ENCODE measurements at regions not wholly inside any gene's neighbourhood (a gene's known extent, or its start where the extent isn't known, plus 50 kb on each side); places are given as distances from the start of the nearest gene placed in this dataset.
A peak's percentile ranks its signal among the peaks of the same experiment; 100 is the strongest.
"Not testable (repeated sequence)": the region's sequence is repeated elsewhere in the genome, so short reads cannot be mapped to it uniquely, and the experiment has no call there.

DNA sequence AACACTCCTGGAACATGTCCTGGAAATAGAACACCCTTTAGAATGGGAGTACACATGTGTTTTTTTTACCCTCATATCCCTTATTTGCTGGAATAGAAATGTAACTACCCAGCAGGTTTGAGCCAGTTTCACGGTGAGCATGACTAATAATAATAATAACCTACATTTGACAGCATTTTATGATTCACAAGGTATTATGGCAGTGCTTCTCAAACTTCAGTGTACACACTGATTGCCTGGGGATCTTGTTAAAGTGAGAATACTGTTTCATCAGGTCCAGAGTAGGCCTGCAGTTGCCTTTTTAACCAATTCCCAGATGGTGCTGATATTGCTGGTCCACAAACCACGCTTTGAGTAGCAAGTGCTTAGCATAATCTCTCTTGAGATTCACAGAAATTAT lies 63.9 kb downstream of the NFKBIZ start:
- TF ChIP-seq POLR2AphosphoS5 (IDR thresholded peaks at IDR 0.05; ENCODE audit: insufficient read depth in 1 of 2, low read depth in 1 of 2) (peak in 1 of 2 donors; percentile 67), POLR2A (IDR thresholded peaks at IDR 0.05) (no peak)
- Histone ChIP-seq H3K27ac (no peak overlapping the region), H3K4me3 (no peak overlapping the region), H3K27me3 (no peaks in the 10 kb centered on the region), H3K4me1 (no peaks in the 10 kb centered on the region), H3K36me3 (no peaks in the 10 kb centered on the region), H3K9me3 (no peaks in the 10 kb centered on the region)
- intact Hi-C loops (cut with DNase I), result no loop called here
- no peak for DNase-seq (ENCODE audit: extremely low spot score in 2 of 2)

DNA sequence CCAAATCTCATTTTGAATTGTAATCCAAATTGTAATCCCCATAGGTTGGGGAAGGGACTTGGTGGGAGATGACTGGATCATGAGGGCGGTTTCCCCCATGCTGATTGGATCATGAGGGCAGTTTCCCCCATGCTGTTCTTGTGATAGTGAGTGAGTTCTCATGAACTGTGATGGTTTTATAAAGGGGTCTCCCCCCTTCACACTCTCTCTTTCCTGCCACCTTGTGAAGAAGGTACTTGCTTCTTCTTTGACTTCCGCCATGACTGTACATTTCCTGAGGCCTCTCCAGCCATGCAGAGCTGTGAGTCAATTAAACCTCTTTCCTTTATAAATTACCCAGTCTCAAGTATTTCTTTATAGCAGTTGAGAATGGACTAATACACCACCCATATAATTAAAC lies 68.4 kb downstream of the NFKBIZ start:
- H3K4me1 ChIP-seq; DNase-seq (ENCODE audit: extremely low spot score in 2 of 2); H3K4me3 ChIP-seq; intact Hi-C loops (cut with DNase I); H3K27ac ChIP-seq; H3K27me3 ChIP-seq; H3K36me3 ChIP-seq; H3K9me3 ChIP-seq: not testable (repeated sequence)

DNA sequence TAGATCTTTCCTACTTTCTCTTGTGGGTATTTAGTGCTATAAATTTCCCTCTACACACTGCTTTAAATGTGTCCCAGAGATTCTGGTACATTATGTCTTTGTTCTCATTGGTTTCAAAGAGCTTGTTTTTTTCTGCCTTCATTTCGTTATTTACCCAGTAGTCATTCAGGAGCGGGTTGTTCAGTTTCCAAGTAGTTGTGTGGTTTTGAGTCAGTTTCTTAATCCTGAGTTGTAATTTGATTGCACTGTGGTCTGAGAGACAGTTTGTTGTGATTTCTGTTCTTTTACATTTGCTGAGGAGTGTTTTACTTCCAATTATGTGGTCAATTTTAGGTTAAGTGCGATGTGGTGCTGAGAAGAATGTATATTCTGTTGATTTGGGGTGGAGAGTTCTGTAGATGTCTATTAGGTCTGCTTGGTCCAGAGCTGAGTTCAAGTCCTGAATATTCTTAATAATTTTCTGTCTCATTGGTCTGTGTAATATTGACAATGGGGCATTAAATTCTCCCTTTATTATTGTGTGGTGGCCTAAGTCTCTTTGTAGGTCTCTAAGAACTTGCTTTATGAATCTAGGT lies 72.9 kb downstream of the NFKBIZ start:
- H3K9me3 ChIP-seq; H3K36me3 ChIP-seq; H3K4me3 ChIP-seq; DNase-seq (ENCODE audit: extremely low spot score in 2 of 2); intact Hi-C loops (cut with DNase I); H3K4me1 ChIP-seq; H3K27ac ChIP-seq; H3K27me3 ChIP-seq: not testable (repeated sequence)

DNA sequence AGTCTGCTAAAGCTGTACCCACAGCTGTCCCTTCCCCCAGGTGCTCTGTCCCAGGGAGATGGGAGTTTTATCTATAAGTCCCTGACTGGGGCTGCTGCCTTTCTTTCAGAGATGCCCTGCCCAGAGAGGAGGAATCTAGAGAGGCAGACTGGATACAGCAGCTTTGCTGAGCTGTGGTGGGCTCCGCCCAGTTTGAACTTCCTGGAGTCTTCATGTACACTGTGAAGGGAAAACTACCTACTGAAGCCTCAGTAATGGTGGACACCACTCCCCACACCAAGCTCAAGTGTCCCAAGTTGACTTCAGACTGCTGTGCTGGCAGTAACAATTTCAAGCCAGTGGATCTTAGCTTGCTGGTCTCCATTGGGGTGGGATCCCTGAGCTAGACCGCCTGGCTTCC lies 75.3 kb downstream of the NFKBIZ start:
- H3K27me3 ChIP-seq; intact Hi-C loops (cut with DNase I); H3K9me3 ChIP-seq; H3K4me1 ChIP-seq; H3K27ac ChIP-seq; H3K4me3 ChIP-seq; H3K36me3 ChIP-seq; DNase-seq (ENCODE audit: extremely low spot score in 2 of 2): not testable (repeated sequence)

DNA sequence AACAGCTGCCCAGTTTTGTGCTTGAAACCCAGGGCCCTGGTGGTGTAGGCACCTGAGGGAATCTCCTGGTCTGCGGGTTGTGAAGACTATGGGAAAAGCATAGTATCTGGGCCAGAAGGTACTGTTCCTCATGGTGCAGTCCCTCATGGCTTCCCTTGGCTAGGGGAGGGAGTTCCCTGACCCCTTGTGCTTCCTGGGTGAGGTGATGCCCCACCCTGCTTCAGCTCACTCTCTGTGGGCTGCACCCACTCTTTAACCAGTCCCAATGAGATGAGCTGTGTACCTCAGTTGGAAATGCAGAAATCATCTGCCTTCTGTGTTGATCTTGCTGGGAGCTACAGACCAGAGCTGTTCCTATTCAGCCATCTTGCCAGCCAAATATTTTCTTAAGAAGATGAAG lies 75.8 kb downstream of the NFKBIZ start:
- H3K36me3 ChIP-seq; DNase-seq (ENCODE audit: extremely low spot score in 2 of 2); H3K4me3 ChIP-seq; intact Hi-C loops (cut with DNase I); H3K27me3 ChIP-seq; H3K27ac ChIP-seq; H3K4me1 ChIP-seq; H3K9me3 ChIP-seq: not testable (repeated sequence)

DNA sequence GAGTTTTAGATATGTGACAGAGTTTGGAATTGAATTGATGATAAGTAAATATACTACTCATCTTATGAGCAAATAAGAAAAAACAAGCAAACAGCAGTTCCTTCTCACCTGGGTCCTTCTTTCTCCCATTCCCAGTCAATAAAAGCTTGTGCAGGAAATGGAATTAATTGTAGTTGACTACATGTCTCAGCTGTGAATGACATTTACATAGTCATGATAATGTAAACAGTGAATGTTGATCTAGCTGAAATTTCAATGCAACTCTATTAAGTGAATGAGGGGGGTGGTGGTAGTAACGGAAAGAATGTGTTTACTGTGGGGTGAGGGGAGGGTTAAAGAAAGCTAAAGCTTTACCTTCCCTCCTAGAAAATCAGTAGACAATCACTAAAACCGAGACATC lies 76.2 kb downstream of the NFKBIZ start:
- intact Hi-C loops (cut with DNase I), result no loop called here
- H3K9me3 ChIP-seq, result no peaks in the 10 kb centered on the region
- no peak overlapping the region for H3K27ac ChIP-seq
- no peak for TF ChIP-seq POLR2AphosphoS5 (IDR thresholded peaks at IDR 0.05; ENCODE audit: insufficient read depth in 1 of 2, low read depth in 1 of 2)
- TF ChIP-seq POLR2A (IDR thresholded peaks at IDR 0.05), result no peak
- TF ChIP-seq, protein P1, sequence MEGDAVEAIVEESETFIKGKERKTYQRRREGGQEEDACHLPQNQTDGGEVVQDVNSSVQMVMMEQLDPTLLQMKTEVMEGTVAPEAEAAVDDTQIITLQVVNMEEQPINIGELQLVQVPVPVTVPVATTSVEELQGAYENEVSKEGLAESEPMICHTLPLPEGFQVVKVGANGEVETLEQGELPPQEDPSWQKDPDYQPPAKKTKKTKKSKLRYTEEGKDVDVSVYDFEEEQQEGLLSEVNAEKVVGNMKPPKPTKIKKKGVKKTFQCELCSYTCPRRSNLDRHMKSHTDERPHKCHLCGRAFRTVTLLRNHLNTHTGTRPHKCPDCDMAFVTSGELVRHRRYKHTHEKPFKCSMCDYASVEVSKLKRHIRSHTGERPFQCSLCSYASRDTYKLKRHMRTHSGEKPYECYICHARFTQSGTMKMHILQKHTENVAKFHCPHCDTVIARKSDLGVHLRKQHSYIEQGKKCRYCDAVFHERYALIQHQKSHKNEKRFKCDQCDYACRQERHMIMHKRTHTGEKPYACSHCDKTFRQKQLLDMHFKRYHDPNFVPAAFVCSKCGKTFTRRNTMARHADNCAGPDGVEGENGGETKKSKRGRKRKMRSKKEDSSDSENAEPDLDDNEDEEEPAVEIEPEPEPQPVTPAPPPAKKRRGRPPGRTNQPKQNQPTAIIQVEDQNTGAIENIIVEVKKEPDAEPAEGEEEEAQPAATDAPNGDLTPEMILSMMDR (IDR thresholded peaks at IDR 0.05), result no peak
- H3K4me1 ChIP-seq, result no peaks in the 10 kb centered on the region
- H3K4me3 ChIP-seq, result no peak overlapping the region
- DNase-seq (ENCODE audit: extremely low spot score in 2 of 2), result no peak
- no peaks in the 10 kb centered on the region for H3K27me3 ChIP-seq
- no peaks in the 10 kb centered on the region for H3K36me3 ChIP-seq

DNA sequence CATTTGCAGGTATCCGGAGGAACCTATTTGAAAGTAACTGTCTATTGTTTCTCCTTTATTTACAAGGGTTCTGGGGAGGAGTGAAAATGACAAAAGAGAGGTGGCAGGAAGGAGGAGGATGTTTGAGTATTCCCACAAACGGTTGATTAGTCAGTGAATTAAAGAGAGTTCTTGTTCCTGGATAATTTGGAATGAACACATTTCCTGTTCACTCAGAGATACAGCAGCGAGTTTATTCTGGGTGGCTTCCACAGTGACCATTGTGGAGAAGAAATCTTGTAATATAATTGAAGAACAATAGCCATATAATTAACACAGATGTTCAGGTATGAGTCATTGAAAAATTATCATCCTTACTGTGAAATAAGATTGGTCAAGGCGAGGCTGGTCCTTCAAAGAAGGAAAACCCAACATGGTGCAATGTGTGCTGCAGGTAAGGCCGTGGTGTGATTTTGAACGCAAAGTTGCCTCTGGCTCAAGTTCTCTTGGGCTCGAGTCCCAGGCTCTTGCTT lies 77.3 kb downstream of the NFKBIZ start:
- no peak overlapping the region for H3K4me3 ChIP-seq
- TF ChIP-seq POLR2A (IDR thresholded peaks at IDR 0.05) (no peak), POLR2AphosphoS5 (IDR thresholded peaks at IDR 0.05; ENCODE audit: insufficient read depth in 1 of 2, low read depth in 1 of 2) (no peak)
- TF ChIP-seq, protein P1 (IDR thresholded peaks at IDR 0.05), result no peak
- DNase-seq (ENCODE audit: extremely low spot score in 2 of 2), result no peak
- H3K9me3 ChIP-seq, result no peaks in the 10 kb centered on the region
- intact Hi-C loops (cut with DNase I), result no loop called here
- H3K27ac ChIP-seq, result no peak overlapping the region
- H3K27me3 ChIP-seq, result no peaks in the 10 kb centered on the region
- H3K36me3 ChIP-seq, result no peaks in the 10 kb centered on the region
- H3K4me1 ChIP-seq, result no peaks in the 10 kb centered on the region

DNA sequence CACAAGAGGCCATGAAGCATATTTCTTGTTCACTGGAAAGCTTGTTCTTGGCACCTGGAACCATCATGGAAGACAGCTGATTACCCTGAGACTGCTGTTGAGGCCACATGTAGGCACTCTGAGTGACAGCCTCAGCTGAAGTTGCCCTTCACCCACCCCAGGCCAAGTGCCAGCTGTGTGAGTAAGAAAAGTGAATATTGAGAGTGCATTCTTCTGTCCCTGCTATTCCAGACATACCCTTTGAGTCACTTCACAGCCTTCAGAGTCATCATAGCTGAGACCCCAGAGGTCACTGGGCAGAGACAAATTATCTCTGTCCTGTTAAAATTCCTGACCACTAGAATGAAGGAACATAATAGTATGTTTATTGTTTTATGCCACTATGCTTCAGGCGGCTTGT lies 79.6 kb downstream of the NFKBIZ start:
- Histone ChIP-seq H3K9me3 (no peaks in the 10 kb centered on the region), H3K4me1 (no peaks in the 10 kb centered on the region), H3K27me3 (no peaks in the 10 kb centered on the region), H3K36me3 (no peaks in the 10 kb centered on the region), H3K4me3 (no peak overlapping the region), H3K27ac (no peak overlapping the region)
- DNase-seq (ENCODE audit: extremely low spot score in 2 of 2), result no peak
- TF ChIP-seq POLR2AphosphoS5 (IDR thresholded peaks at IDR 0.05; ENCODE audit: insufficient read depth in 1 of 2, low read depth in 1 of 2) (no peak), POLR2A (IDR thresholded peaks at IDR 0.05) (no peak)
- TF ChIP-seq, protein P1 (IDR thresholded peaks at IDR 0.05), result no peak
- intact Hi-C loops (cut with DNase I), result no loop called here
